ENCODE measurements at regions not wholly inside any gene's neighbourhood (a gene's known extent, or its start where the extent isn't known, plus 50 kb on each side); places are given as distances from the start of the nearest gene placed in this dataset.
"Not testable (repeated sequence)": the region's sequence is repeated elsewhere in the genome, so short reads cannot be mapped to it uniquely, and the experiment has no call there.

GRCh38 chr6:57901445-57901844, 584.0 kb downstream of the PRIM2 start:
- not testable (repeated sequence) for H4K8ac ChIP-seq (ENCODE audit: low read depth, low read length); H2AK5ac ChIP-seq (ENCODE audit: low read length); H3K4me2 ChIP-seq (ENCODE audit: low read length); H3K4me3 ChIP-seq (ENCODE audit: low read length); DNase-seq; H3K9ac ChIP-seq (ENCODE audit: low read length); H2BK5ac ChIP-seq (ENCODE audit: low read length); H2BK120ac ChIP-seq (ENCODE audit: low read depth, low read length); H3K79me1 ChIP-seq (ENCODE audit: low read length); H3K4ac ChIP-seq (ENCODE audit: low read depth, low read length); H3K23ac ChIP-seq (ENCODE audit: low read length); H4K5ac ChIP-seq (ENCODE audit: low read length); H3K27ac ChIP-seq (ENCODE audit: low read depth, low read length); H3K56ac ChIP-seq (ENCODE audit: low read length); H3K27me3 ChIP-seq (ENCODE audit: insufficient read depth, low read length, poor library complexity); H3K18ac ChIP-seq (ENCODE audit: low read length); H3K79me2 ChIP-seq (ENCODE audit: control insufficient read depth, insufficient read depth, low read length); H3K36me3 ChIP-seq (ENCODE audit: control insufficient read depth, insufficient read depth, low read length); H3K4me1 ChIP-seq (ENCODE audit: control insufficient read depth, low read depth, low read length); H2BK15ac ChIP-seq (replicated peaks; ENCODE audit: low read depth)
- WGBS (ENCODE audit: extremely low coverage, insufficient coverage, low lambda C conversion rate) = no CpG with 5 or more reads among the region's 3 CpGs

GRCh38 chr6:57904356-57904755, 586.9 kb downstream of the PRIM2 start:
- not testable (repeated sequence) for DNase-seq; H3K27ac ChIP-seq (ENCODE audit: low read depth, low read length); H3K4me3 ChIP-seq (ENCODE audit: low read length); H3K23ac ChIP-seq (ENCODE audit: low read length); H3K18ac ChIP-seq (ENCODE audit: low read length); H4K8ac ChIP-seq (ENCODE audit: low read depth, low read length); H3K36me3 ChIP-seq (ENCODE audit: control insufficient read depth, insufficient read depth, low read length); H2AK5ac ChIP-seq (ENCODE audit: low read length); H3K79me2 ChIP-seq (ENCODE audit: control insufficient read depth, insufficient read depth, low read length); H3K79me1 ChIP-seq (ENCODE audit: low read length); H3K9ac ChIP-seq (ENCODE audit: low read length); H3K27me3 ChIP-seq (ENCODE audit: insufficient read depth, low read length, poor library complexity); H3K4ac ChIP-seq (ENCODE audit: low read depth, low read length); H3K4me2 ChIP-seq (ENCODE audit: low read length); H2BK120ac ChIP-seq (ENCODE audit: low read depth, low read length); H3K56ac ChIP-seq (ENCODE audit: low read length); H3K4me1 ChIP-seq (ENCODE audit: control insufficient read depth, low read depth, low read length); H2BK5ac ChIP-seq (ENCODE audit: low read length); H4K5ac ChIP-seq (ENCODE audit: low read length); H2BK15ac ChIP-seq (replicated peaks; ENCODE audit: low read depth)
- no CpG with 5 or more reads among the region's 6 CpGs for WGBS (ENCODE audit: extremely low coverage, insufficient coverage, low lambda C conversion rate)

- H3K4me1 ChIP-seq (ENCODE audit: control insufficient read depth, low read depth, low read length); H3K36me3 ChIP-seq (ENCODE audit: control insufficient read depth, insufficient read depth, low read length); H3K4me3 ChIP-seq (ENCODE audit: low read length); H2BK15ac ChIP-seq (replicated peaks; ENCODE audit: low read depth); H3K27ac ChIP-seq (ENCODE audit: low read depth, low read length); H3K56ac ChIP-seq (ENCODE audit: low read length); H4K5ac ChIP-seq (ENCODE audit: low read length); H3K27me3 ChIP-seq (ENCODE audit: insufficient read depth, low read length, poor library complexity); H2BK5ac ChIP-seq (ENCODE audit: low read length); H2BK120ac ChIP-seq (ENCODE audit: low read depth, low read length); DNase-seq; H3K79me1 ChIP-seq (ENCODE audit: low read length); H3K18ac ChIP-seq (ENCODE audit: low read length); H4K8ac ChIP-seq (ENCODE audit: low read depth, low read length); H3K9ac ChIP-seq (ENCODE audit: low read length); H3K4me2 ChIP-seq (ENCODE audit: low read length); H2AK5ac ChIP-seq (ENCODE audit: low read length); H3K79me2 ChIP-seq (ENCODE audit: control insufficient read depth, insufficient read depth, low read length); H3K23ac ChIP-seq (ENCODE audit: low read length); H3K4ac ChIP-seq (ENCODE audit: low read depth, low read length): not testable (repeated sequence)
Observed at GRCh38 chr6:57915300-57915699, 597.9 kb downstream of the PRIM2 start.

DNA sequence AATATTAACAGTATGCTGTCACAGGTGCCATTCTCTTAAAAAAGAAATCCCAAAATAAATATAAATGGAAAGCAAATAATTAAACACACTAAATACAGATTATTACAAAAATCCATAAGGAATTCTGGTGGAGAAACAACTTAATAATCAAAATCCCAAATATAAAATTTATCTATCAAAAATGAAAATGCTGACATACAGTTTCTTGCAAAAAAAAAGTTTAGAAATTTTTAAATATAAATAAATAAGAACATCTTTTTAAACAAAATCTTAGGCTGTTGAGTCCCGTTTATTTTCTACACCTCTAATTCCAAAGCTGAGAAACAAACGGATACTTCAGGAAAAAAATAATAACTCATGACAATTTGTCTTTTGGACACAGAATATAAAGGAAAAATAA, 625.5 kb downstream of the PRIM2 start:
- WGBS (ENCODE audit: extremely low coverage, insufficient coverage, low lambda C conversion rate) = no CpG with 5 or more reads among the region's 2 CpGs
- H3K27ac ChIP-seq (ENCODE audit: low read depth, low read length); H3K4me3 ChIP-seq (ENCODE audit: low read length); H3K27me3 ChIP-seq (ENCODE audit: insufficient read depth, low read length, poor library complexity); H2BK15ac ChIP-seq (replicated peaks; ENCODE audit: low read depth); H3K4ac ChIP-seq (ENCODE audit: low read depth, low read length); H3K4me2 ChIP-seq (ENCODE audit: low read length); H3K79me2 ChIP-seq (ENCODE audit: control insufficient read depth, insufficient read depth, low read length); H3K18ac ChIP-seq (ENCODE audit: low read length); H2AK5ac ChIP-seq (ENCODE audit: low read length); H4K5ac ChIP-seq (ENCODE audit: low read length); H3K4me1 ChIP-seq (ENCODE audit: control insufficient read depth, low read depth, low read length); H3K9ac ChIP-seq (ENCODE audit: low read length); H3K79me1 ChIP-seq (ENCODE audit: low read length); H3K56ac ChIP-seq (ENCODE audit: low read length); H4K8ac ChIP-seq (ENCODE audit: low read depth, low read length); DNase-seq; H2BK120ac ChIP-seq (ENCODE audit: low read depth, low read length); H3K36me3 ChIP-seq (ENCODE audit: control insufficient read depth, insufficient read depth, low read length); H2BK5ac ChIP-seq (ENCODE audit: low read length); H3K23ac ChIP-seq (ENCODE audit: low read length): not testable (repeated sequence)

DNA sequence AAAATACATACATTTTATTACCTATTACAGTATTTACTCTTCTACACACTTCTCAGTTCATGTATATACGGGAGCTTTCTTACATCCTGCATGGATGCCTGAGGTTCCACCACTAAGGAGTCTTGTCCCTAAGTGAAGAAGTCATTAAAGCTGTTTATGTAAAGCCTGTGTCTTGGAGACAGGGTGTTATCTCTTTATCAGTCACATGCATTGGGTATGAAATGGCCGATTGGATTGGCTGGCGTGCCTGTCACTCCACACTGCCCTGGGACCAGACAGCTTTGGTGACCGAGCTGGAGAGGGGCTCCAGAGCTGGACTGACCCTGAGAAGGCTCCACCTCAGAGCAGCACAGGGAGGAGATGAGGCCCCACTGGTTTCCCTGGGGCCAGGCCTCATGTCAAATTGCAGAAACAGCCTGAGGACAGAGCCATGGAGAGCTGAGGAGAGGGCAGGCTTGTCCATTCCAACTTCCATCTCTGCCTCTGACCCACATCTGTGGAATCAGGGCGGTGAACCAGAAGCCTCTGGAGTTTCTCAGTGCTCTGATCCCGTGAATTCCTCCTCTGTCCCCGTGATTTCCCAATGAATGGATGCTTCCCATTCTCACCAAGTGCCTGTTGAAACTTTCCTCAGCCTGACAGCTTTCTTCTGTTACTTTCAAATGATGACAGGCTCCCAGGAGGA, 628.8 kb downstream of the PRIM2 start:
- no CpG with 5 or more reads among the region's 7 CpGs for WGBS (ENCODE audit: extremely low coverage, insufficient coverage, low lambda C conversion rate)
- H3K4me3 ChIP-seq (ENCODE audit: low read length); H3K27me3 ChIP-seq (ENCODE audit: insufficient read depth, low read length, poor library complexity); H4K5ac ChIP-seq (ENCODE audit: low read length); H2AK5ac ChIP-seq (ENCODE audit: low read length); H3K79me2 ChIP-seq (ENCODE audit: control insufficient read depth, insufficient read depth, low read length); H3K56ac ChIP-seq (ENCODE audit: low read length); H3K4ac ChIP-seq (ENCODE audit: low read depth, low read length); H3K4me2 ChIP-seq (ENCODE audit: low read length); H2BK5ac ChIP-seq (ENCODE audit: low read length); H3K27ac ChIP-seq (ENCODE audit: low read depth, low read length); H2BK120ac ChIP-seq (ENCODE audit: low read depth, low read length); H4K8ac ChIP-seq (ENCODE audit: low read depth, low read length); H3K9ac ChIP-seq (ENCODE audit: low read length); H3K36me3 ChIP-seq (ENCODE audit: control insufficient read depth, insufficient read depth, low read length); H2BK15ac ChIP-seq (replicated peaks; ENCODE audit: low read depth); H3K79me1 ChIP-seq (ENCODE audit: low read length); H3K18ac ChIP-seq (ENCODE audit: low read length); H3K4me1 ChIP-seq (ENCODE audit: control insufficient read depth, low read depth, low read length); H3K23ac ChIP-seq (ENCODE audit: low read length): not testable (repeated sequence)
- DNase-seq = peak; percentile 4

DNA sequence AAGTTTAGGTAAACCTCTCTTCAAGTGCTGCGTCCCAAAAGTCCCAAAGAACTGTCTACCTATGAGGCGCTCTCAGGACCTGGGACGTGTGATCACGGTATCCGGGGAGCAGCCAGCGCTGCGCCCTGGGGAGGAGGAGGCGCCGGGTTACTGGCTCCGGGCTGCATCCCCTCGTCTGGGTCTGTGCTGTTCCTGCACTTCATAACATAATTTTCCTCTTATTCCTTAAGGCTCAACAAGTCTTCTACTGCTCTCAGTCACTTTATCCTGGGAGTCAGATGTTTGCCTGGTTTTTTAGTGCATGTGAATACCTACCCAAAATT, 629.3 kb downstream of the PRIM2 start:
- not testable (repeated sequence) for DNase-seq; H3K56ac ChIP-seq (ENCODE audit: low read length); H2BK120ac ChIP-seq (ENCODE audit: low read depth, low read length); H4K8ac ChIP-seq (ENCODE audit: low read depth, low read length); H3K4me2 ChIP-seq (ENCODE audit: low read length); H3K9ac ChIP-seq (ENCODE audit: low read length); H2BK15ac ChIP-seq (replicated peaks; ENCODE audit: low read depth); H4K5ac ChIP-seq (ENCODE audit: low read length); H2AK5ac ChIP-seq (ENCODE audit: low read length); H3K79me2 ChIP-seq (ENCODE audit: control insufficient read depth, insufficient read depth, low read length); H3K27me3 ChIP-seq (ENCODE audit: insufficient read depth, low read length, poor library complexity); H3K36me3 ChIP-seq (ENCODE audit: control insufficient read depth, insufficient read depth, low read length); H3K18ac ChIP-seq (ENCODE audit: low read length); H3K79me1 ChIP-seq (ENCODE audit: low read length); H3K4me1 ChIP-seq (ENCODE audit: control insufficient read depth, low read depth, low read length); H3K27ac ChIP-seq (ENCODE audit: low read depth, low read length); H3K23ac ChIP-seq (ENCODE audit: low read length); H3K4ac ChIP-seq (ENCODE audit: low read depth, low read length); H3K4me3 ChIP-seq (ENCODE audit: low read length); H2BK5ac ChIP-seq (ENCODE audit: low read length)
- WGBS (ENCODE audit: extremely low coverage, insufficient coverage, low lambda C conversion rate) = no CpG with 5 or more reads among the region's 11 CpGs
